ENCODE measurements at regions not wholly inside any gene's neighbourhood (a gene's known extent, or its start where the extent isn't known, plus 50 kb on each side); places are given as distances from the start of the nearest gene placed in this dataset.

DNA sequence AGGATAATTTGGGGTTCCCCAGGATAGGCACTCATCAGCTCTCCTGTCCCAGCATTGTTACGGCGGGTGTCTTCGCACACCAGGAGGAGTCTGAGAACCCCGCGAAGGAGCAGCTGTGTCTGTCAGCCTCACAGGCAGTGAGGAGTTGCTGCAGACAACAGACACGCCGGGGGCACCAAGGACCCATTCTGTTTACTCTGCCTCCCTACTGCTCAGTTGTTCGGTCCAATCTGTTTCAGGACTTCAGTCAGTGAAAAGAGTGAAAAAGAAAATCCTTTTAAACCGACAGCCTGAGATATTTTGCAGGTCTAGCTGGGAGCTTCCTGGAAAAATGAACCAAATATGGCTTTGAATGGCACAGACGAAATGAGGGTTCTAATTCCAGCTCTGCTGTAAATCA is 288.4 kb downstream of the OMA1 start:
- TF ChIP-seq, protein P1, sequence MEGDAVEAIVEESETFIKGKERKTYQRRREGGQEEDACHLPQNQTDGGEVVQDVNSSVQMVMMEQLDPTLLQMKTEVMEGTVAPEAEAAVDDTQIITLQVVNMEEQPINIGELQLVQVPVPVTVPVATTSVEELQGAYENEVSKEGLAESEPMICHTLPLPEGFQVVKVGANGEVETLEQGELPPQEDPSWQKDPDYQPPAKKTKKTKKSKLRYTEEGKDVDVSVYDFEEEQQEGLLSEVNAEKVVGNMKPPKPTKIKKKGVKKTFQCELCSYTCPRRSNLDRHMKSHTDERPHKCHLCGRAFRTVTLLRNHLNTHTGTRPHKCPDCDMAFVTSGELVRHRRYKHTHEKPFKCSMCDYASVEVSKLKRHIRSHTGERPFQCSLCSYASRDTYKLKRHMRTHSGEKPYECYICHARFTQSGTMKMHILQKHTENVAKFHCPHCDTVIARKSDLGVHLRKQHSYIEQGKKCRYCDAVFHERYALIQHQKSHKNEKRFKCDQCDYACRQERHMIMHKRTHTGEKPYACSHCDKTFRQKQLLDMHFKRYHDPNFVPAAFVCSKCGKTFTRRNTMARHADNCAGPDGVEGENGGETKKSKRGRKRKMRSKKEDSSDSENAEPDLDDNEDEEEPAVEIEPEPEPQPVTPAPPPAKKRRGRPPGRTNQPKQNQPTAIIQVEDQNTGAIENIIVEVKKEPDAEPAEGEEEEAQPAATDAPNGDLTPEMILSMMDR (IDR thresholded peaks at IDR 0.05) = no peak
- no peak for TF ChIP-seq POLR2A (IDR thresholded peaks at IDR 0.05)

Data from Peyer's patch (tissue), 4 donors.